ENCODE measurements at regions not wholly inside any gene's neighbourhood (a gene's known extent, or its start where the extent isn't known, plus 50 kb on each side); places are given as distances from the start of the nearest gene placed in this dataset.

DNA sequence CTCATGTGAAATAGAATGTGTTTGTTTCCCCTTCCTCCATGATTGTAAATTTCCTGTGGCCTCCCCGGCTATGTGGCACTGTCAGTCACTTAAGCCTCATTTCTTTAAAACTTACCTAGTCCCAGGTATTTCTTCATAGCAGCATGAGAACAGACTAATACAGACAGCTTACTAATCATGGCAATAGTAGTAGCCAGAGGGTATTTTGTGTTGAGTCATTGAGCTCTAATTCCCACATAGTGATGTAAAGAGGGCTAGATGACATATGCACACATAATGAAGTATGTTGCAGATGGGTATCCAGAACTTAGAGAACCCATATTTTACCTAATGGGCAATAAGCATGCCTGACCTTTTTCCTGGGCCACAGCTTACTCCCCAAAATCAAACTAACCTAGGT is 1197.2 kb downstream of the PCDH7 start:
- H3K4me3 ChIP-seq (replicated peaks in 1 of 2; ENCODE audit: low read depth in 1 of 2, low read length in 2 of 2), result no peak overlapping the region
- POLR2A ChIA-PET, result no interaction called here
- H2AFZ ChIP-seq (ENCODE audit: low read depth, low read length, poor library complexity, severe bottlenecking), result no peak overlapping the region
- RAD21 ChIA-PET (ENCODE audit: low non-redundant PET in 1 of 2, low total read pairs in 2 of 2, uncharacterized antibody in 2 of 2, unreplicated experiment in 2 of 2), result no interaction called here
- CTCF ChIA-PET, result no interaction called here
- H3K4me1 ChIP-seq (ENCODE audit: control insufficient read depth in 1 of 2, insufficient read depth in 2 of 2, low read length in 2 of 2), result no peaks in the 10 kb centered on the region
- intact Hi-C loops (cut with micrococcal nuclease), result no loop called here
- ATAC-seq (no peak), DNase-seq (ENCODE audit: low read depth, low spot score) (no peak)
- H3K27ac ChIP-seq (ENCODE audit: low read depth, low read length), result no peak overlapping the region
- H3K79me2 ChIP-seq (ENCODE audit: insufficient read depth, low read length), result no peaks in the 10 kb centered on the region
- H3K9ac ChIP-seq (ENCODE audit: low read length), result no peak overlapping the region
- H3K4me2 ChIP-seq (ENCODE audit: low read length), result no peak overlapping the region
- H3K27me3 ChIP-seq (ENCODE audit: insufficient read depth, low read length), result no peaks in the 10 kb centered on the region
- H3K36me3 ChIP-seq (ENCODE audit: control insufficient read depth in 1 of 2, insufficient read depth in 2 of 2, low read length in 2 of 2), result no peaks in the 10 kb centered on the region
- BruUV-seq (replicated peaks), result no TSS peak
- TF ChIP-seq ZNF274 (IDR thresholded peaks at IDR 0.05; ENCODE audit: low read depth, low read length) (no peak), CBX3 (IDR thresholded peaks at IDR 0.05; ENCODE audit: low read depth) (no peak), TCF7L2 (IDR thresholded peaks at IDR 0.05; ENCODE audit: borderline replicate concordance, extremely low read depth, insufficient read depth, insufficient read length) (no peak), MAX (IDR thresholded peaks at IDR 0.05) (no peak), RAD21 (IDR thresholded peaks at IDR 0.05; ENCODE audit: low read depth) (no peak), YY1 (IDR thresholded peaks at IDR 0.05; ENCODE audit: extremely low read depth, insufficient replicate concordance, low read depth, low read length) (no peak), EZH2 (IDR thresholded peaks at IDR 0.05) (no peak), EZH2phosphoT487 (IDR thresholded peaks at IDR 0.05; ENCODE audit: borderline replicate concordance) (no peak), SRF (IDR thresholded peaks at IDR 0.05; ENCODE audit: low read depth) (no peak), JUND (IDR thresholded peaks at IDR 0.05) (no peak), ATF3 (IDR thresholded peaks at IDR 0.05) (no peak), SIN3A (IDR thresholded peaks at IDR 0.05; ENCODE audit: low read depth) (no peak), POLR2A (IDR thresholded peaks at IDR 0.05; ENCODE audit: borderline replicate concordance, extremely low read depth, insufficient read depth, insufficient read length) (no peak), EGR1 (IDR thresholded peaks at IDR 0.05; ENCODE audit: low read depth) (no peak), ZFX (IDR thresholded peaks at IDR 0.05) (no peak), SP1 (IDR thresholded peaks at IDR 0.05; ENCODE audit: low read depth) (no peak)
- TF ChIP-seq, protein P1, sequence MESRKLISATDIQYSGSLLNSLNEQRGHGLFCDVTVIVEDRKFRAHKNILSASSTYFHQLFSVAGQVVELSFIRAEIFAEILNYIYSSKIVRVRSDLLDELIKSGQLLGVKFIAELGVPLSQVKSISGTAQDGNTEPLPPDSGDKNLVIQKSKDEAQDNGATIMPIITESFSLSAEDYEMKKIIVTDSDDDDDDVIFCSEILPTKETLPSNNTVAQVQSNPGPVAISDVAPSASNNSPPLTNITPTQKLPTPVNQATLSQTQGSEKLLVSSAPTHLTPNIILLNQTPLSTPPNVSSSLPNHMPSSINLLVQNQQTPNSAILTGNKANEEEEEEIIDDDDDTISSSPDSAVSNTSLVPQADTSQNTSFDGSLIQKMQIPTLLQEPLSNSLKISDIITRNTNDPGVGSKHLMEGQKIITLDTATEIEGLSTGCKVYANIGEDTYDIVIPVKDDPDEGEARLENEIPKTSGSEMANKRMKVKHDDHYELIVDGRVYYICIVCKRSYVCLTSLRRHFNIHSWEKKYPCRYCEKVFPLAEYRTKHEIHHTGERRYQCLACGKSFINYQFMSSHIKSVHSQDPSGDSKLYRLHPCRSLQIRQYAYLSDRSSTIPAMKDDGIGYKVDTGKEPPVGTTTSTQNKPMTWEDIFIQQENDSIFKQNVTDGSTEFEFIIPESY (IDR thresholded peaks at IDR 0.05; ENCODE audit: extremely low read depth, insufficient replicate concordance, low read length), result no peak
- TF ChIP-seq, protein P2, sequence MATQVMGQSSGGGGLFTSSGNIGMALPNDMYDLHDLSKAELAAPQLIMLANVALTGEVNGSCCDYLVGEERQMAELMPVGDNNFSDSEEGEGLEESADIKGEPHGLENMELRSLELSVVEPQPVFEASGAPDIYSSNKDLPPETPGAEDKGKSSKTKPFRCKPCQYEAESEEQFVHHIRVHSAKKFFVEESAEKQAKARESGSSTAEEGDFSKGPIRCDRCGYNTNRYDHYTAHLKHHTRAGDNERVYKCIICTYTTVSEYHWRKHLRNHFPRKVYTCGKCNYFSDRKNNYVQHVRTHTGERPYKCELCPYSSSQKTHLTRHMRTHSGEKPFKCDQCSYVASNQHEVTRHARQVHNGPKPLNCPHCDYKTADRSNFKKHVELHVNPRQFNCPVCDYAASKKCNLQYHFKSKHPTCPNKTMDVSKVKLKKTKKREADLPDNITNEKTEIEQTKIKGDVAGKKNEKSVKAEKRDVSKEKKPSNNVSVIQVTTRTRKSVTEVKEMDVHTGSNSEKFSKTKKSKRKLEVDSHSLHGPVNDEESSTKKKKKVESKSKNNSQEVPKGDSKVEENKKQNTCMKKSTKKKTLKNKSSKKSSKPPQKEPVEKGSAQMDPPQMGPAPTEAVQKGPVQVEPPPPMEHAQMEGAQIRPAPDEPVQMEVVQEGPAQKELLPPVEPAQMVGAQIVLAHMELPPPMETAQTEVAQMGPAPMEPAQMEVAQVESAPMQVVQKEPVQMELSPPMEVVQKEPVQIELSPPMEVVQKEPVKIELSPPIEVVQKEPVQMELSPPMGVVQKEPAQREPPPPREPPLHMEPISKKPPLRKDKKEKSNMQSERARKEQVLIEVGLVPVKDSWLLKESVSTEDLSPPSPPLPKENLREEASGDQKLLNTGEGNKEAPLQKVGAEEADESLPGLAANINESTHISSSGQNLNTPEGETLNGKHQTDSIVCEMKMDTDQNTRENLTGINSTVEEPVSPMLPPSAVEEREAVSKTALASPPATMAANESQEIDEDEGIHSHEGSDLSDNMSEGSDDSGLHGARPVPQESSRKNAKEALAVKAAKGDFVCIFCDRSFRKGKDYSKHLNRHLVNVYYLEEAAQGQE (IDR thresholded peaks at IDR 0.05; ENCODE audit: low read depth), result no peak
- TF ChIP-seq, protein P3, sequence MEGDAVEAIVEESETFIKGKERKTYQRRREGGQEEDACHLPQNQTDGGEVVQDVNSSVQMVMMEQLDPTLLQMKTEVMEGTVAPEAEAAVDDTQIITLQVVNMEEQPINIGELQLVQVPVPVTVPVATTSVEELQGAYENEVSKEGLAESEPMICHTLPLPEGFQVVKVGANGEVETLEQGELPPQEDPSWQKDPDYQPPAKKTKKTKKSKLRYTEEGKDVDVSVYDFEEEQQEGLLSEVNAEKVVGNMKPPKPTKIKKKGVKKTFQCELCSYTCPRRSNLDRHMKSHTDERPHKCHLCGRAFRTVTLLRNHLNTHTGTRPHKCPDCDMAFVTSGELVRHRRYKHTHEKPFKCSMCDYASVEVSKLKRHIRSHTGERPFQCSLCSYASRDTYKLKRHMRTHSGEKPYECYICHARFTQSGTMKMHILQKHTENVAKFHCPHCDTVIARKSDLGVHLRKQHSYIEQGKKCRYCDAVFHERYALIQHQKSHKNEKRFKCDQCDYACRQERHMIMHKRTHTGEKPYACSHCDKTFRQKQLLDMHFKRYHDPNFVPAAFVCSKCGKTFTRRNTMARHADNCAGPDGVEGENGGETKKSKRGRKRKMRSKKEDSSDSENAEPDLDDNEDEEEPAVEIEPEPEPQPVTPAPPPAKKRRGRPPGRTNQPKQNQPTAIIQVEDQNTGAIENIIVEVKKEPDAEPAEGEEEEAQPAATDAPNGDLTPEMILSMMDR (IDR thresholded peaks at IDR 0.05 in 2 of 3, conservative IDR thresholded peaks at IDR 0.05 in 1 of 3; ENCODE audit: borderline replicate concordance in 1 of 3, insufficient read depth in 1 of 3, low read depth in 2 of 3, low read length in 2 of 3), result no peak
- no peaks in the 10 kb centered on the region for H4K20me1 ChIP-seq (ENCODE audit: insufficient read depth)
- no peaks in the 10 kb centered on the region; a peak in 1 of 4 replicates for H3K9me3 ChIP-seq (ENCODE audit: control insufficient read depth in 1 of 2, insufficient read depth in 1 of 2, low read depth in 1 of 2, low read length in 2 of 2)
- no peaks in the 10 kb centered on the region for H3K9me2 ChIP-seq (ENCODE audit: insufficient read depth)

Measured in HCT116 (cell line).